NCI-H2029 treated with DMSO at 0.1 percent for 48 hours (cell line): ENCODE measurements at regions not wholly inside any gene's neighbourhood (a gene's known extent, or its start where the extent isn't known, plus 50 kb on each side); places are given as distances from the start of the nearest gene placed in this dataset.
"Not testable (repeated sequence)": the region's sequence is repeated elsewhere in the genome, so short reads cannot be mapped to it uniquely, and the experiment has no call there.

Experiments used
- DNase-seq: peaks from one replicate; lab custom pipeline; 2025; lab: John Stamatoyannopoulos, UW

GRCh38 chr4:28402751-28403150 lies 1542.1 kb downstream of the STIM2 start:
- no peak for DNase-seq

DNA sequence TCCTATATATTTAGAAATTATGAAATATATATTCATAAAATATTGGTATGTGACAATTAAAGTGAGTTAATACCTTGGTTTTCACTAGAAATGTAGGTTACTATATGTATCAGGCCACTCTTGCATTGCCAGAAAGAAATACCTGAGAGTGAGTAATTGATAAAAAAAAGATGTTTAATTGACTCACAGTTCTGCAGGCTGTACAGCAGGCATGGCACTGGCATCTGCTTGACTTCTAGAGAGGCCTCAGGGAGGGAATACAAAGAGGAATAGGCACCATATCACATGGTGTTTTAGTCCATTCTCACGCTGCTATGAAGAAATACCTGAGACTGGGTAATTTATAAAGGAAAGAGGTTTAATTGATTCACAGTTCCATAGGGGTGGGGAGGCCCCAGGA lies 1560.6 kb downstream of the STIM2 start:
- DNase-seq, result no peak

DNA sequence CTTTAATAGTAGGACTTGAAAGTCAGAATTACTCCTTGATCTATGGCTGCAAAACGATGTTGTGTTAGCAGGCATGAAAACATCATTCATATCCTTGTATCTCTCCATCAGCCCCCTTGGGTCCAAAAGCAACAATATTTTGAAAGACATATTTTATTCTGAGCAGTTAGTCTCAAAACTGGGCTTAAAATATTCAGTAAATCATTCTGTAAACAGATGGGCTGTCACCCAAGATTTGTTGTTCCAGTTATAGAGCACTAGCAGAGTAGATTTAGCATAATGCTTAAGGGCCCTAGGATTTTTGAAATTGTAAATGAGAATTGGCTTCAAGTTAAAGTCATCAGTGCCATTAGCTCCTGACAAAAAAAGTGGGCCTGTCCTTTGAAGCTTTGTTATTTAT lies 1565.6 kb downstream of the STIM2 start:
- DNase-seq, result no peak

GRCh38 chr4:28427306-28428085 lies 1566.9 kb downstream of the STIM2 start:
- no peak for DNase-seq

GRCh38 chr4:28432348-28433025 lies 1571.8 kb downstream of the STIM2 start:
- DNase-seq, result no peak

- no peak for DNase-seq
Observed at GRCh38 chr4:28435314-28435713, 1574.7 kb downstream of the STIM2 start.

- no peak for DNase-seq
Observed at GRCh38 chr4:28436191-28437080, 1575.8 kb downstream of the STIM2 start.

DNA sequence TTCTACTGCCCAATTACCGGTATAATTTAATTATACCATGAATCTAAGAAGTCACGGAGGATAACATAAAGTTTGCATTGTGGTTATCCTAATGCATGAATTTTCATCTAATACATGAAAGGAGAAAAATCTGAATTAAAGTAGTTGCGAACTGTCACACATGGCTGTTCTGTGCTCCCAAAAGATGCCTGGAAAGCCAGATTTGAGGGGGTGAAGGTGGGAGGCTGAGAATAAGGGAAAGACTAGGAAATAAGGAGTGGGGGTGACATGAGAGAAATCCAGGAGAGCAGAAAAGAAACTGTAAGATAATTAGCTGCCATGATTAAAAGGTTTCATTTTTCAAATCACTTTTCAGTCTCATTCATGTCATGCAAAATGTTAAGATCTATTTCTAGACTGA lies 1582.7 kb downstream of the STIM2 start:
- no peak for DNase-seq

GRCh38 chr4:28443801-28444412 lies 1583.3 kb downstream of the STIM2 start:
- no peak for DNase-seq

GRCh38 chr4:28444886-28445496 lies 1584.3 kb downstream of the STIM2 start:
- no peak for DNase-seq

GRCh38 chr4:28449085-28449484 lies 1588.4 kb downstream of the STIM2 start:
- DNase-seq, result no peak

GRCh38 chr4:28451346-28451745 lies 1590.7 kb downstream of the STIM2 start:
- no peak for DNase-seq

GRCh38 chr4:28462766-28463700 lies 1602.4 kb downstream of the STIM2 start:
- no peak for DNase-seq

DNA sequence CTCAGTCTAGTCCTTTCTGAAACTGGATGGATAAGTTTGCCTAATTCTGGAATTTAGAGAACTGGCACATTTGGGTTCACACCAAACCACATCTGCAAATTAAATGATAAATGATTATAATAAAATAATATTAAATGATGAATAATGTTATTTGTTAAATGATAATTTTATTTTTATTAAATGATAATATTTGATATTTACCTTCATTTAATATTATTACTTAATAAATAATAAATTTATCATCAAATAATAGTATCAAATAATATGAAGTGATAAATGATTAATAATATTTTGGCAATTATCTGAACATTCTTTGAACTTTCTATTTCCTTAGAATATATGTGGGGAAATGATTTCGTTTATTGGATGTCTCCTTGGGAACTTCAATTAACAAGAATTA lies 1604.2 kb downstream of the STIM2 start:
- DNase-seq, result no peak

DNA sequence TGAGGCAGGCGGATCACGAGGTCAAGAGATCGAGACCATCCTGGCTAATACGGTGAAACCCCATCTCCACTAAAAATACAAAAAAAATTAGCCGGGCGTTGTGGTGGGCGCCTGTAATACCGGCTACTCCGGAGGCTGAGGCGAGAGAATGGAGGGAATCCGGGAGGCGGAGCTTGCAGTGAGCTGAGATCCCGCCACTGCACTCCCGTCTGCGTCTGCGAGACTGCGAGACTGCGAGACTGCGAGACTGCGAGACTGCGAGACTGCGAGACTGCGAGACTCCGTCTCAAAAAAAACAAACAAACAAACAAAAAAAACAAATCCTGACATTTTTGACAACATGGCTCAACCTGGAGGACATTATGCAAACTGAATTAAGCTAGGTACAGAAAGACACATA lies 1606.2 kb downstream of the STIM2 start:
- not testable (repeated sequence) for DNase-seq

GRCh38 chr4:28469387-28469786 lies 1608.7 kb downstream of the STIM2 start:
- DNase-seq, result no peak

DNA sequence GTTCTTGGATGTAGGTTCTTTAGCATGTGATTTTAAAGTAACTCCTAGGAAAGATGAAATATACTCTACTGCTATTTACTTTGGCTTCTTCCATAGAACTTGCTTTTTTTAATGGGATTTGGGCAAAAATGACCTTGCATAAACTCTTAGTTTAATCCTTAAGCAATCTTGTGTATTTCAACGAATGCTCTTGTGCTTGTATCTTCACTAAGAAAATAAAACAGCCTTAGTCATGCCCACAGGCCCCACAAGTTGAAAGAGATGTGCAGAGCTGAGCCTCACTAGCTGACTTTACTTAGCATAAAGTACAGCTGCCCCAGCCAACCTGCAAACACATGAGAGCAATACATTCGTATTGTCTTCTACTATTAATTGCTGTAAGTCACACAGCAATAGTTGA lies 1609.2 kb downstream of the STIM2 start:
- no peak for DNase-seq

GRCh38 chr4:28475381-28475780 lies 1614.7 kb downstream of the STIM2 start:
- no peak for DNase-seq

DNA sequence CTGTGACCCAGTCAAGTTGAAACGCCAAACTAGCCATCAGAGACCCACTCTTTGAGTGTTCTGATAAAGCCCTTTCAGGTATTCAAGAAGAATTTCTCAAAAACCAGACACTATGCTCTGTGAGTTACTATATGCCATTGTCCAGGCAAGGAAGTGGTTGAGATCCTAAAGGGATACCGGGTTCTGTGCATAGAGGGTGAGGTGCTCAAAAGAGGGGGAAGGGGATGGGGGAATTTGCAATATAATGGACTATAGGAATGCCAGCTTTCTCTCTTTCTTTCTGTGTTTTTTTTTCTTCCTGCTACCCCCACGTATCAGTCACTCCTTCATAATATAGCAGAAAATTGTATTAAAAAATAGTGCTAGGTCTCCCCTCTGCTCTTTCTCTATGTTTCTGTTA lies 1619.0 kb downstream of the STIM2 start:
- DNase-seq, result no peak

- no peak for DNase-seq
Observed at GRCh38 chr4:28481565-28481964, 1620.9 kb downstream of the STIM2 start.
